GM21526 (cell line): ENCODE measurements at regions not wholly inside any gene's neighbourhood (a gene's known extent, or its start where the extent isn't known, plus 50 kb on each side); places are given as distances from the start of the nearest gene placed in this dataset.
A peak's percentile ranks its signal among the peaks of the same experiment; 100 is the strongest.
"Not testable (repeated sequence)": the region's sequence is repeated elsewhere in the genome, so short reads cannot be mapped to it uniquely, and the experiment has no call there.

ENCODE experiments used
- ATAC-seq: cut with Tn5 transposase; IDR thresholded peaks from one replicate; pipeline ENCODE4 v1.9.1; 2021; ENCODE audit warnings: moderate library complexity; ENCODE audit not compliant: unreplicated experiment, low FRiP score

DNA sequence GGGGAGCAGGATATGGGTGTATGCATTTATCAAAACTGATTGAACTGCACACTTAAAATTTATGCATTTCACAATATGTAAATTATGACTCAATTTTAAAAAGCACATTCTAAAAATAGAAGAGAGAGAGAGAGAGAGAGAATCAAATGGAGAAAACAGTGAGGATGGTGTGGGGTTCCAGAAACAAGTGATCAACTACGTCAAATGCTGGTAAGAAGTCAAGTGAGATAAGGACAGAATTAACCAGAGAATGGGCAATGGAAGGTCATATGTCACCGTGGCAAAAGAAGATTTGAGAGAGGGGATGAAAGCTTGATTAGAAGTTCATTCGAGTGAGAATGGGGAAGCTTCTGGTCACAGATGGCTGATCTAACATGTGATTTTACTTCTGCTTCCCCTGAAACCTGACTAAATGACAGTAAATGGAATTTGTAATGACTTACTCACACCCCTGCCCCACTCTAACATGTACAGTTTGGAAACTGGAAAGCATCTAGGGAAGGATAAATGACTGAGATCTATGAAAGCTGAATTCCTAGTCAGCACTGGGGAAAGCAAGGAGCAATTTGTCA, 276.5 kb upstream of the AMIGO2 start:
- ATAC-seq, result peak; percentile 81

DNA sequence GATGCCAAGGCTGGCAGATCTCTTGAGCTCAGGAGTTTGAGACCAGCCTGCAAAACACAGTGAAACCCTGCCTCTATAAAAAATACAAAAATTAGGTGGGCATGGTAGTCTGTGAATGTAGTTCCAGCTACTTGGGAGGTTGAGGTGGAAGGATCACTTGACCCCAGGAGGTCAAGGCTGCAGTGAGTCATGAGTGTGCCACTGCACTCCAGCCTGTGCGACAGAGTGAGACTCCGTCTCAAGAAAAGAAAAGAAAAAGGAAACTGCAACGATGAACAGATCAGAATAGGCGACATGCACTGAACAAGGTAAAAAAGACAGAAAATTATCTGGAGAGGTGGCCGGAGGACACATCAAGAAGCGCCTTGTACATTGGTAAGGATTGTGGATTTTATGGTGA, 273.7 kb upstream of the AMIGO2 start:
- no peak for ATAC-seq

DNA sequence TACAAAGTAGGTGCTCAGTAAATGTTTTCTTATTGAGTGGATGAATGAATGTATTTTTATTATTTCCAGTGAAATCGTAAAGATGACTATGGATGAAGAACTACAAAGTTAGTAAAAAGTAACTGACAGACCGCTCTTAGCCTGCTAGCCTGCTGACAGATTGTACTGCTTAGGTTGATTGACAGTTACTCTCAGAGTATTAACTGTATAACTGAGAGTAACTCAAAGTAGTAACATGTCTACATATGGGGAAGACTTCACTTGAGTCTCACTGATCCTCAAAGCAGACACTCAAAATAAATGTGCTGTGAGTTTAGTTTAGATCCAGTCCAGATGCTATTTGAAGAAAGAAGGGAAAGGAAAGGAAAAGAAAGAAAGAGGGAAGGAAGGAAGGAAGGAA, 272.3 kb upstream of the AMIGO2 start:
- no peak for ATAC-seq

DNA sequence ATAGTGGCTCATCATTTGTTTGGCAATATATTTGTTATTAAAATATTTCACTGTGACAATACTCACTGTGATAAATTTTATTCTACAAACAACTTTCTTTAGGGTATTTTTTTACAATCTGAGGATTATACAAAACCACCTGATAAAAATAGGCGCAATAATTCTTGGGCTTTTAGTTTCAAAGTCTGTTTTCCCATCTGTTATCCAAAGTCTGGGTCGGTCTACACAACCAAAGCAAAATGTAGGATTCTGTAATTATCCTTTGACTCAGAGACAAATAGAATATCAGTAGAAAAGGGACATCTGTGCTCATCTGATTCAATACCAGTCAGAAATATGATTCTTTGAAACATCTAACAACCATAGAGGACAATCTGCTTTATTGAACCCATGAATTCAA, 271.8 kb upstream of the AMIGO2 start:
- no peak for ATAC-seq

DNA sequence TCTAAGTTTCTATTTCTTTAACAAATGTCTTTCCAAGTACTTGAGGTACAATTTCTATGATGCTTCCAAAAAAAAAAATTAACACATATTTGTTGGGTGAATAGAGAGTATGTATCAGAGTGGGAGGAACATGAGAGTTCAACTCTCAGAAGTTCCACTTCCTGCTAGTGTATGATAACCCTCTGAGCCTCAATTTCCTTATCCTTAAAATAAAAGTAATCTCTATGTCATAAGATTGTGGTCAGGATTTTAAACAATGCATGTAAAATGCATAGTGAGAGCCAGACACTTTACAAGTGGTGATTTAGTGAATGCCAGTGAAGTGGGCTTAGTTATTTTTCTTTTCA, 270.3 kb upstream of the AMIGO2 start:
- ATAC-seq, result no peak

DNA sequence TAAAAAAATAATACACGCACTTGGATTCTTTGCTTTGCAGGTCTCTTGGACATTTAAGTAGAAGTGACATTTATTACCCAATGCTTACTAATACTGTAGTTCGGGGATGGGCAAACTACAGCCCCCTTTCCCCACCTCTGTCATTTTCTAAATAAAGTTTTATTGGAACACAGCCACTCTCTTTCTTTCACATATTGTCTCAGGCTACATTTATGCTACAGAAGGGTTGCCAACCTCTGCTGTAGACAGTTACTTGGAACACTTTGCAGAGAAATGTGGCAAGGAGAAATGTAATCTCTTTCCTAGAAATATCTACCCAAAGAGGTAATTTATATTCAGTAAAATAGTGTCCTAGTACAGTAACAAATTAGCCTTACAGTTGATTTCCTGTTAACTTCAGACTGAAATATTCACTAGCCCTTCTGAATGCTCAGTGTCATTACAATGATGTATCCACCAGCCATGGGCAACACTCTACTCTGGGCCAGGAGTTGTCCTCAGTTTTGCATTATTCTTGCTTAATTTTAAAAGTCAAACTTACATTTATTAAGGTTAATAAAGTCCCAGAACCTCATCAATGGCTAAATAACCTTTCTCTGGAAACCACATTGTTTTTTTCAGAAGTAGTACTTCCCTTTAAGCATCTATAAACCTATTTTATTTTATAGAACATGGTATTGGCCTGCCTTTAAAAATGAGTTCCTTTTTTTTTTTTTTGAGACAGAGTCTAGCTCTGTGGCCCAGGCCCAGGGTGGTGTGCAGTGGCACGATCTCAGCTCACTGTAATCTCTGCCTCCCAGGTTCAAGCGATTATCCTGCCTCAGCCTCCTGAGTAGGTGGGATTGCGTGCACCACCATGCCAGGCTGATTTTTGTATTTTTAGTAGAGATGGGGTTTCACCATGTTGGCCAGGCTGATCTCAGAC, 269.6 kb upstream of the AMIGO2 start:
- no peak for ATAC-seq

DNA sequence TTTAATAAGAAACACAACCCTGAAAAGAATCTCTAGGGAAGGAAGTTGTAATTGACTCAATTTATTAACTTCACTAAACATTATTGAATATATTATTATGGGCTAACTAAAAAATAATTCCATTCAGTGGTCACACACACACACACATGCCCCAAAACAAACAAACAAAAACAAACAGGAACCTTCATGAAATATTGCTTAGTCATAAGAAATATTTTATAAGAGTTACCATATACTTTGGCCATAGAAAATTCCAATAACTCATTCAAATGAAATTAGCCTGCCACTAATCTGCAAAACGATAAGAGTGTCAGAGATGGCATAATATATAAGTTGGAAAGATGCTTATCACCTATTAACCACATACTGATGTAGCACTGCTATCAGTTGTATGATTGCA, 268.4 kb upstream of the AMIGO2 start:
- ATAC-seq, result no peak

DNA sequence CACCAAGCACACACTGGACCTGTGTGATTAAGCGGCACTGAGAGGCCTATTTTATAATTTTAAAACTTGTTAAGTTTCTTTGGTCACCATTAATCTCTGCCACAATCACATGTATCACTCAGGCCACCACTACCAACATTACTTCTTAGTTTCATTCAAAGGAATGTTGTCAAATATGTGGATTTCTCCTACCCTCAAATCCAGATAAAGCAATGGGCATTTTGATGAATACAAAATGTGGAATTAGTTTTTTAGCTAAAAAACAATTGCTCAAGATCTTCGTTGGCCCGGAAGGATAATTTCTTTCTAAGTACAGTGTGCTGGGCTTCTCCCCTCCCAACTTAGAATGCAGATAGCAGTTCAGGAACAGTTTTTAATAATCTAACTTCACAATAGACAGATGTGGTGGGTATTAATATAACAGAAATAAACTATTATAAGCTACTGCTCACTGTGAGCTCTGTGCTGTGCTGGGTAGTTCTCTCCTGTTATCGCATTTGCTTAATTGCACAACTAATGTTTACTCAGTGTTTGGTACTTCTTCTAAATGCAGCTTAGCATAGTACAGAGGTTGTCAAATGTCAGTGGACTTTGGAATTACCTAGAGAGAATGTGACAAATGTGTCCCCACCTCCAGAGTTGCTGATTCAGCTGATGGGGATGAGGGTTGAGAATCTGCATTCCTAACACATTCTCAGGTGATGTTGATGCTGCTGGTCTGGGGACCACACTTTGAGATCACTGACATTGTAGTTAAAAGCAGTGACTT, 266.7 kb upstream of the AMIGO2 start:
- ATAC-seq, result no peak

DNA sequence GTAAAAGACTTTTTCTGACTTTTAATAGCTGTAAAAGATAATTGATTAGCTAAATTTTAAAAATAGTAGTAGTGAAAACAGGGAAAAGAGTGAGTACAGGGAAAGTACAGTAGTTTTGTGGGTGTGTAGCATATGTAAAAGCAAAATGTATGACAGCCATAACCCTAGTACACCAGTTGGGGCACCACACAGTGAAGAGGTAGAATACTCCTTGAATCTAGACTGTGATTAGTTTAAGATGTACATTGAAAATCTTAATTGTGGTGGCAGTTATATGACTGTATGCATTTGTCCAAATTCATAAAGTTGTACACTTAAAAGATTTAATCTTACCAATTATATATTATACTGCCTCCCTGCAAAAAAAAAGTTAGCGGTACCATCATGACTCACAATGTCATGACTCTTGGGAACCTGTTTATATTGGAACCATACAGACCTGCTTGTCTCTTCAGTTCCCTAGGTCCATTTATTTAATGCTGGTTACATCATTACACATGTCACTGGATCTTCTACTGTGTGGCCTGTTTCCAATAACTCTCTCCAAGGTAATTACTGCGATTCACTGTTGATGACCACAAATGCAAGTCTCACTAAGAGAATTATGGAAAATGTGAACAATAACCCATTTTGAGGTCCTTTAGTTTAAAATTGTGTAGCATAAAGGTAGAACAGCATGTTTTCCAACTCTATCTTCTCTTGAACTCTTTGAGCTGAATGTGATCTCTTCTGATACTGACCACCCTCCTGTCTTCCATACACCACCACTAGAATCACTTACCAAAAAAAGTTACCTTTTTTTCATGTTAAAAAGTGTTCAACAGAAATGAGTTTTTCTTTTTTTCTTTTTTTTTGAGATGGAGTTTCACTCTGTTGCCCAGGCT, 264.2 kb upstream of the AMIGO2 start:
- no peak for ATAC-seq

DNA sequence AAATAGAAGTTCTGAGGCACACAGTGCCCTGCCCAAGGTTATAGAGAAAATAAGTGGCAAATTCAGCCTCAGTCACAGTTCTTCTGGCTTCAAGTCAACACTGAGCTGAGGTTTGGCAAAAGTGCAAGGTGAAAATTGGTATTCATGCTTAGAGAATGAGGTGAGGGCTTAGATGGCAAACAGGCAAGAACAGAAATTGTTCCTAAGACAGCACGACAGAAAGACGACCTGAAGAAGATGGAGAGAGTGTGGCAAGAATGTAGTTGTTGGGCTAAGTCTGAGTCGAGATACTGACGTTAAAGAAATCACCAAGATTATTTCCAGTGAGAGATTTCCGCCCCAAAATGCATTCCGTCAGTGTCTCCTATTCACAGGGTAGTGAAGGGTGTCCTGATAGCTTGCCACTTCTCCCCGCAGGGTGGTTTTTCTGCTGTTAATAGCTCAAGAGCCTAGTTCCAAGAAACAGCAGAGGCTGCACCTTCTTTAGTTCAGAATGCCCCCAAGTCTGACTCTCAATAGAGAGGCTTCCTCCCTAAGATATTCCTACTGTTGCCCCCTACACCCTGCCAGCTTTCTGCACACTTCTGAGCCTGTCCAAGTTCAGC, 260.8 kb upstream of the AMIGO2 start:
- no peak for ATAC-seq

DNA sequence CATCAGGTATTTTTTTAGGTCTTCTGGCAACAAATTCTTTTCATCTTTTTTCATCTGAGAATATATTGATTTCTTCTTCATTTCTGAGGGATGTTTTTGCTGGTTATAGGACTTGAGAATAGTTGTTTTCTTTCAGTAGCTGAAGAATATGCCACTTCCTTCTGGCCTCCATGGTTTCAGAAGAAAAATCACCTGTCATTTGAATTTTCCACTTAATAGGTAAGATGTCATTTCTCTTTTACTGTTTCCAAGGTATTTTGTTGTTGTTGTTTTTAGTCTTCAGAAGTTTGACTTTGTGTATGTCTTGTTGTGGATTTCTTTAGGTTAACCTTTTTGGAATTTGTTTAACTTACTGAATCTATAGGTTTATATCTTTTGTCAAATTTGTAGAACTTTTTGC, 257.8 kb upstream of the AMIGO2 start:
- no peak for ATAC-seq

DNA sequence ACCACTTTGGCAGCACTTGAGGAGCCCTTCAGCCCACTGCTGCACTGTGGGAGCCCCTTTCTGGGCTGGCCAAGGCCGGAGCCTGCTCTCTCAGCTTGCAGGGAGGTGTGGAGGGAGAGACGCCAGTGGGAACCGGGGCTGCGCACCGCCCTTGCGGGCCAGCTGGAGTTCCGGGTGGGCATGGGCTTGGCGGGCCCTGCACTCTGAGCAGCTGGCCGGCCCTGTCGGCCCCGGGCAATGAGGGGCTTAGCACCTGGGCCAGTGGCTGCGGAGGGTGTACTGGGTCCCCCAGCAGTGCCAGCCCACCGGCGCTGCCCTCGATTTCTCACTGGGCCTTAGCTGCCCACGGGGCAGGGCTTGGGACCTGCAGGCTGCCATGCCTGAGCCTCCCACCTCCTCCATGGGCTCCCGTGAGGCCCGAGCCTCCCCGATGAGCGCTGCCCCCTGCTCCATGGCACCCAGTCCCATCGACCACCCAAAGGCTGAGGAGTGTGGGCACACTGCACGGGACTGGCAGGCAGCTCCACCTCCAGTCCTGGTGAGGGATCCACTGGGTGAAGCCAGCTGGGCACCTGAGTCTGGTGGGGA, 253.6 kb upstream of the AMIGO2 start:
- not testable (repeated sequence) for ATAC-seq

DNA sequence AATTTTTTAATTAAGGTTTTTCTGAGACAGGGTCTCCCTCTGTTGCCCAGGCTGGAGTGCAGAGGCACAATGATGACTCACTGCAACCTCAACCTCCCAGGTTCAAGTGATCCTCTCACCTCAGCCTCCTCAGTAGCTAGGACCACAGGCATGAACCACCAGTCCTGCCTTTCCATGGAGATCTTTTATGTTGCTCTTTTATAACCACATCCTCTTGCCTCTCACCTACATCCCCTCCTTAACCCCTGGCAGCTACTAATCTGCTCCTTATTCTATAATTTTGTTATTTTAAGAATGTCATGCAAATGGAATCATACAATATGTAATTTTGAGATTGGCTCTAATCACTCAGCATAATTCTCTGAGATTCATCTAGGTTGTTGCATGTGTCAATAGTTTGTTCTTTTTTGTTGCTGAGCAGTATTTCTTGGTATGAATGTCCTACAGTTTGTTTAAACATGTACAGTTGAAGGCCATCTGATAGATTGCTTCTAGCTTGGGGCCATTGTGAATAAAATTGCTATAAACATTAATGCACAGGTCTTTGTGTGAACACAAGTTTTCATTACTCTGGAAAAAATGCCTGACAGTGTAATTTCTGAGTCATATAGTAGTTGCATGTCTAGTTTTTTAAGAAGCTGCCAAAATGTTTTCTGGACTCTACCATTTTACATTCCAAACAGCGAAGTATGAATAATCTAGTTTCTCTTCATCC, 249.2 kb upstream of the AMIGO2 start:
- ATAC-seq, result no peak

DNA sequence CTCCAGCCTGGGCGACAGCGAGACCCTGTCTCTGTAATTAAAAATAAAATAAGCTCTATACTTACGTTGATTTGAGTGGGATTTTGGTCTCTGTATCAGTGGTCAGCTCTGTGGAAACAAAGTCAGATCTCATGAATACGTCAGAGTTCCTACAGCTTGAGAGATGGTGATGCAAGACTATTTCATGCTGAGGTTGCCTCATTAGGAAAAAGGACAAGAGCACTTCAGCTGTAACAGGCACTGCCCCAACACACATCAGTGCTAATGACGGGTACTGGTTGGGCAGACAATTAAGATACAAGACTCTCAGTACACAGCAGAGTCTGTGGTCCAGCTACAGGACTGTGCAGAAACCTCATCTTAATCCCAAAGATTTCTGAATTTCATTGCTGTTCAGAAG, 246.4 kb upstream of the AMIGO2 start:
- ATAC-seq, result no peak

DNA sequence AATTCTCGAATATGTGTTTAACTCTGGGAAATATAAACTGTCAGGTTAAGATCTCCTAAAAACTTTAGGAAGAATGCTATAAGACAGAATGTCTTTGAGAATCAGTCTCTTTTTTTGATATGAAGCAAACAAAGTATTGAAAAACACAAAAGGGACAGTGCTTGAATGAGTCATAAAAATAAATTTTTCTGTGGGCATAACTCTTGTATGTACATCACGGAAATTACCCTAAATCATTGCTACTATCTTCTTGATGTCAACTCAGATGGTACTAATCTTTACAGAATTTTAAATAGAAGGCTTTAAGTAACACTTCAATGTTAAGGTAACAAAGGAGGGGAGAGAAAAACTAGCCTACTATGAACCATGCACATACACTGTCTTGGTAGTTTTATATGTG, 244.0 kb upstream of the AMIGO2 start:
- no peak for ATAC-seq

DNA sequence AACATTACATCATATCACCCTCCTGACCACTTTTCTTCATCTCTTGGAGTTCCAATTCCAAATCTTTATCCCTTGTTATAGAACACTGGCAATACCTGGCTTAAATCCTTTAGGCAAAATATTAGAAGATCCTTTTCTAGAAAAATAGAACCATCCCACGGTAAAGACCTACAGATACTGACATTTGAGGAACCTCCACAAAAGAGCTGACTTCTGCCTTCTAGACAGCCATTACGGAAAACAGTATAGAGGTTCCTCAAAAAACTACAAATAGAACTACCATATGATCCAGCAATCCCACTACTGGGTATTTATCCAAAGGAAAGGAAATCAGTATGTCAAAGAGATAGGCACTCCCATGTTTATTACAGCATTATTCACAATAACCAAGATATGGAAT, 241.7 kb upstream of the AMIGO2 start:
- no peak for ATAC-seq

DNA sequence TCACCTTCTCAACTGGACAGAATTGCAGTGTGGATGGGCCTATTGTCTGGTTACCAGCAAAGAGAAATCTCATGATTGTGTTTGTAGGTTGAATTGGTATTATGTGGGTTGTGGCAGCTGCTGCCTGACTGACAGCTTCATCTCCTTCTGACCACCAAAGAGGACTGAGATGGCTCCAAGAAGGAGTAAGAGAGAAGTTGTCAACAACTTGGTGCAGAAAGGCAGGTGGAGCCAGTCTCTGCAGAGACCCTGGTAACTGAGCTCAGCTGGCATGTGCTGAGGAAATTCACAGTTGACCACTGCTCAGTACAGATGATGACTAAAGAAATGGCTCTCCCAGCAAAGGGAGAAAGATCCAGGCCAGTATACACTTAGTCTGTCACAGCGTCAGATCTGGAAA, 240.0 kb upstream of the AMIGO2 start:
- no peak for ATAC-seq

DNA sequence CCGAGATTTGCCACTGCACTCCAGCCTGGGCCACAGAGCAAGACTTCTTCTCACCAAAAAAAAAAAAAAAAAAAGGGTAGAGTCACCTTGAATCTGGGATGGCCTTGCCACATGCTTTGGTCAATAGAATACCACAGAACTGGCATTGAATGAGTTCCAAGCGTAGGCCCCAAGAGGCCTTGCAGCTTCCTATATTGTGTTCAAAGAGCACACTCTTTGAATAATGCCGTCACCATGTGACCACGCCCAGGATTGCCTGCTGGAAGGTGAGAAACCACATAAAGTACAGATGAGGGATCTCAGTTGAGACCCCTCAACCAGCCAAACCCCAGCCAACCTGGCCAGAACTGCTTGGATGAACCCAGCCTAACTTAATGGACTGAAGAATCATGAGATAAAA, 239.2 kb upstream of the AMIGO2 start:
- no peak for ATAC-seq

DNA sequence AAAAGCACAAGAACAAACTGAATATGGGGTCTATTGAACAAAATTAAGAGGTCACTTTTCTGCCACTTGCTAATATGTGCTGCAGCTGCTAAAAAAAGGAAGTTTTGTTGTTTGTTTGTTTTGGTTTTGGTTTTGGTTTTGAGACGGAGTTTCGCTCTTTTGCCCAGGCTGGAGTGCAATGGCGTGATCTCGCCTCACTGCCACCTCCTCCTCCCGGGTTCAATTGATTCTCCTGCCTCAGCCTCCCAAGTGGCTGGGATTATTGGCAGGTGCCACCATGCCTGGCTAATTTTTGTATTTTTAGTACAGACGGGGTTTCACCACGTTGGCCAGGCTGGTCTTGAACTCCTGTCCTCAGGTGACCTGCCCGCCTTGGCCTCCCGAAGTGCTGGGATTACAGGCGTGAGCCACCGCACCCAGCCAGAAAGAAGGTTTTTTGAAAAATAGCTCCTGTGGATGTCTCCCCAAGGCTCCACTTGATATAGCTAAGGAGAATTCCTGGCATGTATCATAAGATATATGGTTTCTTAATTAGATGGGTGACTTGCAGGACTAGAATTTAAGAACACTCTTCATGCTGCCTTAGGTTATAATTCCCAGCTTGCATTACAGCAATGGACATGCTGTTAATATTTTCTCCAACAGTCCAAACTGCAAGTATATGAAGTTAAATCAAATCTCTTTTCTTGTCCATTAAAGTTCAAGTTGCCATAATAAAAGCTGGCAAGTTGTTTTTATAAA, 237.6 kb upstream of the AMIGO2 start:
- ATAC-seq, result peak; percentile 50
